ENCODE measurements at regions not wholly inside any gene's neighbourhood (a gene's known extent, or its start where the extent isn't known, plus 50 kb on each side); places are given as distances from the start of the nearest gene placed in this dataset.

DNA sequence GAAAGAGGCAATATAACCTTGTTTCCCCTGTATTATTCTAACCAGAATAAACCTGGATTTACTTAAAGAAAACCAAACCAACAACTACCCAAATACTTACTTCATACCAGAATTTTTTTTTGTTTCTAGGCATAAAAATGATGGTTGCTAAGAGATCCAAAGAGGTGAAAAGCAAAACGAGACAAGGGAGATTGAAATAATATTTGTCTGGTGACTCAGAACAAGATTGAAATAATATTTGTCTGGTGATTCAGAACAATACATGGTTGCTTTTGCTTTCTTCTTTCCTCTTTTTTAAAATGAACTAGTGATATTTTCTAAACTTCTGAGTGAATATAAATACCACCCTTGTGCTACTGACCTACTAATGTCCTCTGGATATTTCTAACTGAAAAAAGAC lies 592.9 kb downstream of the KCTD12 start:
- TF ChIP-seq CTCF (IDR thresholded peaks at IDR 0.05; ENCODE audit: low read depth, low read length) (no peak), EZH2phosphoT487 (IDR thresholded peaks at IDR 0.05; ENCODE audit: low read depth) (no peak)
